Liver (tissue), 3 donors: ENCODE measurements at regions not wholly inside any gene's neighbourhood (a gene's known extent, or its start where the extent isn't known, plus 50 kb on each side); places are given as distances from the start of the nearest gene placed in this dataset.

ENCODE experiments used
- MAX ChIP-seq: IDR thresholded peaks from 2 replicates; pipeline ENCODE4 v1.6.1; 2016; ENCODE audit warnings: antibody characterized with exemption
- SP1 ChIP-seq: IDR thresholded peaks from 2 replicates; pipeline ENCODE4 v1.6.1; 2018; ENCODE audit warnings: antibody characterized with exemption, mild to moderate bottlenecking
- TF ChIP-seq, protein P1 (sequence below): fragments of 150-350 bp; IDR thresholded peaks from 2 replicates; pipeline ENCODE4 v1.5.1; 2017; ENCODE audit warnings: improper control_type of control experiment, low read depth, low read length; ENCODE audit not compliant: missing input control
- donor health status: healthy.
- donor health status: healthy.

DNA sequence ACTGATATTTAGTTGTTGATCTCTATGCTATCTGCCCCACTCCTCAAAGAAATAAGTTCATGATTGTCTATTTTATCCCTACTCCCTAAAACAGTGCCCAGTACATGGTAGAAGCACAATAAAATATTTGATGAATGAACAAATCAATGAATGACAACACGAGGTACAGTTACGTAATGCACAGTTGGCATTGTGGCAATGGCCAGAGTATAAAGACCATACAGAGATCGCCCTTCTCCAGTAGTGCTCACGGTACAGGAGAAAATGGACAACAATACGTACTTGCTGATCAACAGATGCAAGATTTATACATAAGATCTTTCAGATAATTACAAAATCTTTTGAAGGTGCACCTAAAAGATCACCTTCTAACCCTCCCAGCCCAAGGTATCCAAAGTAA lies 225.4 kb downstream of the KLF12 start:
- TF ChIP-seq, protein P1, sequence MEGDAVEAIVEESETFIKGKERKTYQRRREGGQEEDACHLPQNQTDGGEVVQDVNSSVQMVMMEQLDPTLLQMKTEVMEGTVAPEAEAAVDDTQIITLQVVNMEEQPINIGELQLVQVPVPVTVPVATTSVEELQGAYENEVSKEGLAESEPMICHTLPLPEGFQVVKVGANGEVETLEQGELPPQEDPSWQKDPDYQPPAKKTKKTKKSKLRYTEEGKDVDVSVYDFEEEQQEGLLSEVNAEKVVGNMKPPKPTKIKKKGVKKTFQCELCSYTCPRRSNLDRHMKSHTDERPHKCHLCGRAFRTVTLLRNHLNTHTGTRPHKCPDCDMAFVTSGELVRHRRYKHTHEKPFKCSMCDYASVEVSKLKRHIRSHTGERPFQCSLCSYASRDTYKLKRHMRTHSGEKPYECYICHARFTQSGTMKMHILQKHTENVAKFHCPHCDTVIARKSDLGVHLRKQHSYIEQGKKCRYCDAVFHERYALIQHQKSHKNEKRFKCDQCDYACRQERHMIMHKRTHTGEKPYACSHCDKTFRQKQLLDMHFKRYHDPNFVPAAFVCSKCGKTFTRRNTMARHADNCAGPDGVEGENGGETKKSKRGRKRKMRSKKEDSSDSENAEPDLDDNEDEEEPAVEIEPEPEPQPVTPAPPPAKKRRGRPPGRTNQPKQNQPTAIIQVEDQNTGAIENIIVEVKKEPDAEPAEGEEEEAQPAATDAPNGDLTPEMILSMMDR: no peak
- TF ChIP-seq SP1 (no peak), MAX (no peak)
